ENCODE measurements at regions not wholly inside any gene's neighbourhood (a gene's known extent, or its start where the extent isn't known, plus 50 kb on each side); places are given as distances from the start of the nearest gene placed in this dataset.

- no peak for DNase-seq (ENCODE audit: extremely low read depth in 1 of 2, low read depth in 1 of 2)
Observed at GRCh38 chr10:3433988-3434387, 261.4 kb upstream of the PITRM1 start.

- DNase-seq (ENCODE audit: extremely low read depth in 1 of 2, low read depth in 1 of 2) = no peak
Observed at GRCh38 chr10:3433131-3433530, 260.5 kb upstream of the PITRM1 start.

- no peak for DNase-seq (ENCODE audit: extremely low read depth in 1 of 2, low read depth in 1 of 2)
Observed at GRCh38 chr10:3432081-3432825, 259.7 kb upstream of the PITRM1 start.

GRCh38 chr10:3430501-3430900 lies 257.9 kb upstream of the PITRM1 start:
- DNase-seq (ENCODE audit: extremely low read depth in 1 of 2, low read depth in 1 of 2) = no peak

GRCh38 chr10:3429676-3430075 lies 257.1 kb upstream of the PITRM1 start:
- no peak for DNase-seq (ENCODE audit: extremely low read depth in 1 of 2, low read depth in 1 of 2)

GRCh38 chr10:3428826-3429225 lies 256.2 kb upstream of the PITRM1 start:
- DNase-seq (ENCODE audit: extremely low read depth in 1 of 2, low read depth in 1 of 2) = no peak

- DNase-seq (ENCODE audit: extremely low read depth in 1 of 2, low read depth in 1 of 2) = no peak
Observed at GRCh38 chr10:3427950-3428354, 255.4 kb upstream of the PITRM1 start.

GRCh38 chr10:3427347-3427746 lies 254.8 kb upstream of the PITRM1 start:
- DNase-seq (ENCODE audit: extremely low read depth in 1 of 2, low read depth in 1 of 2) = no peak

- no peak for DNase-seq (ENCODE audit: extremely low read depth in 1 of 2, low read depth in 1 of 2)
Observed at GRCh38 chr10:3426190-3426845, 253.7 kb upstream of the PITRM1 start.

- no peak for DNase-seq (ENCODE audit: extremely low read depth in 1 of 2, low read depth in 1 of 2)
Observed at GRCh38 chr10:3425716-3426115, 253.1 kb upstream of the PITRM1 start.

GRCh38 chr10:3425261-3425660 lies 252.7 kb upstream of the PITRM1 start:
- DNase-seq (ENCODE audit: extremely low read depth in 1 of 2, low read depth in 1 of 2) = no peak

GRCh38 chr10:3424111-3424851 lies 251.7 kb upstream of the PITRM1 start:
- DNase-seq (ENCODE audit: extremely low read depth in 1 of 2, low read depth in 1 of 2) = no peak

GRCh38 chr10:3423384-3423783 lies 250.8 kb upstream of the PITRM1 start:
- no peak for DNase-seq (ENCODE audit: extremely low read depth in 1 of 2, low read depth in 1 of 2)

GRCh38 chr10:3422282-3422681 lies 249.7 kb upstream of the PITRM1 start:
- DNase-seq (ENCODE audit: extremely low read depth in 1 of 2, low read depth in 1 of 2) = no peak

GRCh38 chr10:3421537-3422257 lies 249.1 kb upstream of the PITRM1 start:
- DNase-seq (ENCODE audit: extremely low read depth in 1 of 2, low read depth in 1 of 2) = no peak

- DNase-seq (ENCODE audit: extremely low read depth in 1 of 2, low read depth in 1 of 2) = no peak
Observed at GRCh38 chr10:3420527-3421469, 248.2 kb upstream of the PITRM1 start.

GRCh38 chr10:3419719-3420495 lies 247.3 kb upstream of the PITRM1 start:
- no peak for DNase-seq (ENCODE audit: extremely low read depth in 1 of 2, low read depth in 1 of 2)

GRCh38 chr10:3418926-3419325 lies 246.3 kb upstream of the PITRM1 start:
- DNase-seq (ENCODE audit: extremely low read depth in 1 of 2, low read depth in 1 of 2) = no peak

- DNase-seq (ENCODE audit: extremely low read depth in 1 of 2, low read depth in 1 of 2) = no peak
Observed at GRCh38 chr10:3418041-3418754, 245.6 kb upstream of the PITRM1 start.

Data from activated CD8-positive, alpha-beta memory T cell treated with anti-CD3 and anti-CD28 coated beads for 1 hour (primary cell).